NCI-H1930 (cell line): ENCODE measurements at regions not wholly inside any gene's neighbourhood (a gene's known extent, or its start where the extent isn't known, plus 50 kb on each side); places are given as distances from the start of the nearest gene placed in this dataset.

ENCODE experiments used
- DNase-seq, 2 experiments: peaks; one replicate each; lab custom pipeline; 2025; lab: John Stamatoyannopoulos, UW

GRCh38 chr6:93784794-93785693, 365.7 kb upstream of the EPHA7 start:
- no peak for DNase-seq

- no peak for DNase-seq
Observed at GRCh38 chr6:93779086-93779841, 359.9 kb upstream of the EPHA7 start.

- DNase-seq: no peak
Observed at GRCh38 chr6:93759190-93759589, 339.8 kb upstream of the EPHA7 start.

GRCh38 chr6:93751969-93752368, 332.6 kb upstream of the EPHA7 start:
- no peak for DNase-seq

- no peak for DNase-seq
Observed at GRCh38 chr6:93749930-93750329, 330.6 kb upstream of the EPHA7 start.

GRCh38 chr6:93749191-93749590, 329.8 kb upstream of the EPHA7 start:
- no peak for DNase-seq

GRCh38 chr6:93746892-93747291, 327.5 kb upstream of the EPHA7 start:
- no peak for DNase-seq

GRCh38 chr6:93745306-93745705, 325.9 kb upstream of the EPHA7 start:
- DNase-seq: no peak

- no peak for DNase-seq
Observed at GRCh38 chr6:93735099-93735498, 315.7 kb upstream of the EPHA7 start.

- DNase-seq: no peak
Observed at GRCh38 chr6:93731306-93731705, 311.9 kb upstream of the EPHA7 start.

- no peak for DNase-seq
Observed at GRCh38 chr6:93728150-93728549, 308.8 kb upstream of the EPHA7 start.

- no peak for DNase-seq
Observed at GRCh38 chr6:93727447-93727846, 308.1 kb upstream of the EPHA7 start.

- DNase-seq: no peak
Observed at GRCh38 chr6:93721386-93722048, 302.2 kb upstream of the EPHA7 start.

GRCh38 chr6:93713974-93714373, 294.6 kb upstream of the EPHA7 start:
- DNase-seq: no peak

GRCh38 chr6:93703431-93703830, 284.1 kb upstream of the EPHA7 start:
- no peak for DNase-seq

- DNase-seq: no peak
Observed at GRCh38 chr6:93701526-93701925, 282.2 kb upstream of the EPHA7 start.

- DNase-seq: no peak
Observed at GRCh38 chr6:93685494-93685893, 266.1 kb upstream of the EPHA7 start.

GRCh38 chr6:93684339-93684738, 265.0 kb upstream of the EPHA7 start:
- DNase-seq: no peak

- DNase-seq: no peak
Observed at GRCh38 chr6:93679836-93680235, 260.5 kb upstream of the EPHA7 start.

GRCh38 chr6:93678841-93679454, 259.6 kb upstream of the EPHA7 start:
- no peak for DNase-seq

GRCh38 chr6:93677264-93677965, 258.1 kb upstream of the EPHA7 start:
- no peak for DNase-seq

GRCh38 chr6:93676581-93676980, 257.2 kb upstream of the EPHA7 start:
- DNase-seq: no peak
